ENCODE measurements at regions not wholly inside any gene's neighbourhood (a gene's known extent, or its start where the extent isn't known, plus 50 kb on each side); places are given as distances from the start of the nearest gene placed in this dataset.

GRCh38 chr2:107473150-107473549 is 353.5 kb upstream of the RGPD4 start:
- H3K9me3 Mint-ChIP-seq: peaks cover 5 to 20% (median 13%) of the 10 kb centered on the region in 7 donors
- H3K4me3 ChIP-seq (replicated peaks in 1 of 3; ENCODE audit: low read depth in 2 of 3, low read length in 3 of 3): no peak overlapping the region
- H3K79me2 ChIP-seq (ENCODE audit: insufficient read depth, low read length): no peaks in the 10 kb centered on the region
- intact Hi-C loops (cut with micrococcal nuclease): no loop called here
- H3K4me3 Mint-ChIP-seq: no peak overlapping the region
- H3K27me3 ChIP-seq (ENCODE audit: control insufficient read depth in 2 of 2, insufficient read depth in 2 of 2, low read length in 2 of 2): no peaks in the 10 kb centered on the region
- no peaks in the 10 kb centered on the region for H3K4me1 Mint-ChIP-seq
- no peaks in the 10 kb centered on the region for H4K20me1 ChIP-seq (ENCODE audit: insufficient read depth, low read length)
- no peaks in the 10 kb centered on the region for H3K36me3 Mint-ChIP-seq
- no peak for TF ChIP-seq CTCF (IDR thresholded peaks at IDR 0.05)
- no peak overlapping the region for H3K27ac ChIP-seq (ENCODE audit: low read depth in 1 of 2, low read length in 2 of 2)
- no peak overlapping the region for H3K9ac ChIP-seq (ENCODE audit: insufficient read depth, low read length, poor library complexity, severe bottlenecking)
- H3K9me3 ChIP-seq (replicated peaks in 1 of 2; ENCODE audit: control insufficient read depth in 1 of 2, insufficient read depth in 1 of 2, low read length in 2 of 2): peaks cover 21 to 27% of the 10 kb centered on the region in 2 donors
- H3K4me1 ChIP-seq (ENCODE audit: control insufficient read depth in 1 of 2, insufficient read depth in 2 of 2, low read length in 2 of 2): no peaks in the 10 kb centered on the region
- no peak overlapping the region for H3K4me2 ChIP-seq (replicated peaks; ENCODE audit: extremely low read depth, low read length, poor library complexity, severe bottlenecking)
- DNase-seq: no peak
- H3K27ac Mint-ChIP-seq: no peak overlapping the region
- no peaks in the 10 kb centered on the region for H3K36me3 ChIP-seq (replicated peaks in 1 of 2; ENCODE audit: control insufficient read depth in 1 of 2, insufficient read depth in 2 of 2, low read length in 2 of 2)
- H2AFZ ChIP-seq (ENCODE audit: insufficient read depth, low read depth, low read length, poor library complexity, severe bottlenecking): no peak overlapping the region
- no peaks in the 10 kb centered on the region for H3K27me3 Mint-ChIP-seq (ENCODE audit: low read depth in 3 of 3)

- TF ChIP-seq CTCF (IDR thresholded peaks at IDR 0.05): no peak
- H3K4me3 Mint-ChIP-seq: no peak overlapping the region
- H3K4me1 Mint-ChIP-seq: no peaks in the 10 kb centered on the region
- no peaks in the 10 kb centered on the region for H3K36me3 ChIP-seq (replicated peaks in 1 of 2; ENCODE audit: control insufficient read depth in 1 of 2, insufficient read depth in 2 of 2, low read length in 2 of 2)
- no peak overlapping the region for H3K4me2 ChIP-seq (replicated peaks; ENCODE audit: extremely low read depth, low read length, poor library complexity, severe bottlenecking)
- H3K4me3 ChIP-seq (replicated peaks in 1 of 3; ENCODE audit: low read depth in 2 of 3, low read length in 3 of 3): no peak overlapping the region
- no peak overlapping the region for H3K9ac ChIP-seq (ENCODE audit: insufficient read depth, low read length, poor library complexity, severe bottlenecking)
- H4K20me1 ChIP-seq (ENCODE audit: insufficient read depth, low read length): no peaks in the 10 kb centered on the region
- DNase-seq: no peak
- H2AFZ ChIP-seq (ENCODE audit: insufficient read depth, low read depth, low read length, poor library complexity, severe bottlenecking): no peak overlapping the region
- intact Hi-C loops (cut with micrococcal nuclease): no loop called here
- H3K9me3 ChIP-seq (replicated peaks in 1 of 2; ENCODE audit: control insufficient read depth in 1 of 2, insufficient read depth in 1 of 2, low read length in 2 of 2): peaks cover 8 to 10% of the 10 kb centered on the region in 2 donors
- peaks cover 0 to 14% (median 6%) of the 10 kb centered on the region in 7 donors for H3K9me3 Mint-ChIP-seq
- H3K27me3 Mint-ChIP-seq (ENCODE audit: low read depth in 3 of 3): no peaks in the 10 kb centered on the region
- no peak overlapping the region for H3K27ac ChIP-seq (ENCODE audit: low read depth in 1 of 2, low read length in 2 of 2)
- no peaks in the 10 kb centered on the region for H3K27me3 ChIP-seq (ENCODE audit: control insufficient read depth in 2 of 2, insufficient read depth in 2 of 2, low read length in 2 of 2)
- no CpG with 5 or more reads among the region's 2 CpGs for WGBS (ENCODE audit: insufficient coverage)
- H3K36me3 Mint-ChIP-seq: no peaks in the 10 kb centered on the region
- no peaks in the 10 kb centered on the region for H3K79me2 ChIP-seq (ENCODE audit: insufficient read depth, low read length)
- no peak overlapping the region for H3K27ac Mint-ChIP-seq
- H3K4me1 ChIP-seq (ENCODE audit: control insufficient read depth in 1 of 2, insufficient read depth in 2 of 2, low read length in 2 of 2): no peaks in the 10 kb centered on the region
Observed at GRCh38 chr2:107475859-107476258, 350.8 kb upstream of the RGPD4 start.

All from CD14-positive monocyte (primary cell).